Breast epithelium (tissue), 3 donors: ENCODE measurements at regions not wholly inside any gene's neighbourhood (a gene's known extent, or its start where the extent isn't known, plus 50 kb on each side); places are given as distances from the start of the nearest gene placed in this dataset.

Experiments
- POLR2A ChIP-seq: fragments of 450-650 bp; IDR thresholded peaks from one replicate; pipeline ENCODE4 v1.6.1; 2016; ENCODE audit warnings: antibody characterized with exemption, mild to moderate bottlenecking, moderate library complexity
- POLR2AphosphoS5 ChIP-seq, 3 donors: sonication (generic); formaldehyde crosslinking; IDR thresholded peaks; one replicate each; pipeline ENCODE4 v1.6.1; 2017; ENCODE audit warnings: antibody characterized with exemption in 3 of 3
- TF ChIP-seq, protein P1 (sequence below), 3 donors: fragments of 450-650 bp; IDR thresholded peaks; one replicate each; pipeline ENCODE4 v1.5.1; 2016 to 2017; ENCODE audit warnings: antibody characterized with exemption in 3 of 3, mild to moderate bottlenecking in 3 of 3, moderate library complexity in 3 of 3

DNA sequence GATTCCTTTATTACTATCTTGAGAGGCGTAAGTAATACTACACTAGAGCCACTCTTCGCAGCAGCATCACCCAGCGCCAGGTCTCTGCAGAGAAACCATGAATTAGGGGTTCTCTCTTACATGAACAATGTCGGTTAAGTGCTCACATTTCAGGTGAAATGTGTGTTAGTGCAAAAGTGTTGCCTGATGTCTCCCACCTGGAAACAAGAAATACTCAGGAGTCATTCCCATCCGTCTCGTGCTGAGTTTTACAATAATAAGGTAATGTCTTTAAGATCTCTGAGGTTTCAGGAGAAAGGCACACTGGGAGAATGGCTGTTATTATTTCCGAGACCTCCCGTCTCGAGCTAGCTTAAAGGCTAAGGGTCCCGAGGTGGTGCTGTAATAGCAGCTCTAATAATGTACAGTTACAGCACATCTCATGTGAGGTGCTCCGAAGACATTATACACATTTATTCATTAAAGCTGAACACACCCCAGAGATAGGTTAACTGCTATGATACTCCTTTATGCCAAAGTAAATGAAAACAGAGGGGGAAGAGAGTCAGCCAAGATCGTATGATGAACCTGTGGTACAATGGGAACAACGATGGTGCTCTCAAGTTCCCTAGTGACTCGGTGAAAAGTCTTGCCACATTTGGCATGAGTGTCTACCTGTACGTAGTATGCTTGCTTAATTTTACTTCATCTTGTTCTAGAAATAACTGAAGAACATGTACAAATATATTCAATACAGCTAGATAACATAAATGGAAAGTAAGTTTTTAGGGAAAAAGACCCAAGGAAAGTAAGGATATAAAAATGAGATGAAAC is 458.3 kb upstream of the CITED2 start:
- TF ChIP-seq, protein P1, sequence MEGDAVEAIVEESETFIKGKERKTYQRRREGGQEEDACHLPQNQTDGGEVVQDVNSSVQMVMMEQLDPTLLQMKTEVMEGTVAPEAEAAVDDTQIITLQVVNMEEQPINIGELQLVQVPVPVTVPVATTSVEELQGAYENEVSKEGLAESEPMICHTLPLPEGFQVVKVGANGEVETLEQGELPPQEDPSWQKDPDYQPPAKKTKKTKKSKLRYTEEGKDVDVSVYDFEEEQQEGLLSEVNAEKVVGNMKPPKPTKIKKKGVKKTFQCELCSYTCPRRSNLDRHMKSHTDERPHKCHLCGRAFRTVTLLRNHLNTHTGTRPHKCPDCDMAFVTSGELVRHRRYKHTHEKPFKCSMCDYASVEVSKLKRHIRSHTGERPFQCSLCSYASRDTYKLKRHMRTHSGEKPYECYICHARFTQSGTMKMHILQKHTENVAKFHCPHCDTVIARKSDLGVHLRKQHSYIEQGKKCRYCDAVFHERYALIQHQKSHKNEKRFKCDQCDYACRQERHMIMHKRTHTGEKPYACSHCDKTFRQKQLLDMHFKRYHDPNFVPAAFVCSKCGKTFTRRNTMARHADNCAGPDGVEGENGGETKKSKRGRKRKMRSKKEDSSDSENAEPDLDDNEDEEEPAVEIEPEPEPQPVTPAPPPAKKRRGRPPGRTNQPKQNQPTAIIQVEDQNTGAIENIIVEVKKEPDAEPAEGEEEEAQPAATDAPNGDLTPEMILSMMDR (IDR thresholded peaks at IDR 0.05), result no peak
- no peak for TF ChIP-seq POLR2A
- TF ChIP-seq POLR2AphosphoS5 (IDR thresholded peaks at IDR 0.05), result no peak
